ENCODE measurements at regions not wholly inside any gene's neighbourhood (a gene's known extent, or its start where the extent isn't known, plus 50 kb on each side); places are given as distances from the start of the nearest gene placed in this dataset.

DNA sequence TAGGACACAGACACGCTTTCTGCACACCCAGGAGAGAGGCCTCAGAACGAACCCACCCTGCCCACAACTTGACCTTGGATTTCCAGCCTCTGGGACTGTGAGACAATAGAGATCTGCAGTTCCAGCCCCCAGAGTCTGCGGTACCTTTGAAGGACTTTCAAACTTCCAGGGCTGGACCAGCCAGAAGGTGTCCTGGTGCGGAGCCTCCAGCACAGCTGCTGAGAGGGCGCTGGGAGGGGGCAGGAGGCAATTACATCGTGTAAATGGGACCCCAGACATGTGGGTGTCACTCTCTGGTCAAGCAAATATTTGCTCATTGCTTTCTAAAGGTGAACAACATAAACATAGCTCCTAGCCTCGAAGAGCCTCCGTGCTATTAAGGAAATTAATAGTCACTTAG is 58.7 kb upstream of the ACTRT2 start:
- H3K4me3 Mint-ChIP-seq: no peak overlapping the region
- no peaks in the 10 kb centered on the region for H3K27me3 Mint-ChIP-seq (ENCODE audit: low read depth)
- no peaks in the 10 kb centered on the region for H3K4me1 Mint-ChIP-seq (ENCODE audit: low read depth)
- peaks cover 8% of the 10 kb centered on the region for H3K9me3 Mint-ChIP-seq
- H3K36me3 Mint-ChIP-seq (ENCODE audit: low read depth): no peaks in the 10 kb centered on the region
- no peak overlapping the region for H3K27ac Mint-ChIP-seq

DNA sequence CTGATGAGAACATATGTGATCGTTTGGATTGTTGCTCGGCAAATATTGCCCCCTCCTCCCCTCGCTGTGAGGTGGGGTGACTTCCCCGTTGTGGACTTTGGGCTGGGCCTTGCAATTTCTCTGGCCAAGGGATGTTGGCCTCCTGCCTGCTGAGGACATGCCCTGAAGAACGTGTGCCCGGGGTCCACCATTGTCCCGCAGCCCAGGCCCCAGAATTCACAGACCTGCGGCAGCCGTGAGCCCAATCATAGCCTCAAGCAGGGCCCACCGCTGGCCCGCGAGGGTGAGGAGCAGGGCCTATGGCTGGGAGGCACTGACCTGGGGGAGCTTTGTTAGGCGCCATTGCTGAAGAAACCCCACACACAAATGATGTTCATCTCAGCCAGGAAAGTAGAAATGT is 58.3 kb upstream of the ACTRT2 start:
- Mint-ChIP-seq H3K9me3 (peaks cover 4% of the 10 kb centered on the region), H3K4me3 (no peak overlapping the region), H3K36me3 (ENCODE audit: low read depth) (no peaks in the 10 kb centered on the region), H3K4me1 (ENCODE audit: low read depth) (no peaks in the 10 kb centered on the region), H3K27me3 (ENCODE audit: low read depth) (no peaks in the 10 kb centered on the region), H3K27ac (no peak overlapping the region)

DNA sequence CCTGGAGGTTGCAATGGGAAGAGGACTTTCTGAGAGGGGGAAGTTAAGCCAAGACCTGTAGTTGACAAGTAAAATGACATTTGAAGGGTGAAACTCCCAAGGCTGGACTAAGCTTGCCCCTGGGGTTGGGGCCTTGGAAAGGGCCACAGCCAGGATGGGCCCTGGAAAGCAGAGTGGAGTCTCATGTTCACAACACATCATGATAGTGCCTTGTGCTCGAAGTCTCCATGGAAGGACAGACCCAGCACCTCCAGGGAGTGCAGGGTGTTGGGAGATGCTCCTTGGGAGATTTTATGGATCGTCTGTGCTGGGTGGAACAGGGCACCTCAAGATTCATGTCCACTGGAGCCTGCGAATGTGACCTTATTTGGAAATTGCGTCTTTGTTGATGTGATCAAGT is 55.6 kb upstream of the ACTRT2 start:
- no peak overlapping the region for H3K4me3 Mint-ChIP-seq
- no peaks in the 10 kb centered on the region for H3K9me3 Mint-ChIP-seq
- no peaks in the 10 kb centered on the region for H3K4me1 Mint-ChIP-seq (ENCODE audit: low read depth)
- H3K36me3 Mint-ChIP-seq (ENCODE audit: low read depth): no peaks in the 10 kb centered on the region
- H3K27me3 Mint-ChIP-seq (ENCODE audit: low read depth): no peaks in the 10 kb centered on the region
- H3K27ac Mint-ChIP-seq: no peak overlapping the region

DNA sequence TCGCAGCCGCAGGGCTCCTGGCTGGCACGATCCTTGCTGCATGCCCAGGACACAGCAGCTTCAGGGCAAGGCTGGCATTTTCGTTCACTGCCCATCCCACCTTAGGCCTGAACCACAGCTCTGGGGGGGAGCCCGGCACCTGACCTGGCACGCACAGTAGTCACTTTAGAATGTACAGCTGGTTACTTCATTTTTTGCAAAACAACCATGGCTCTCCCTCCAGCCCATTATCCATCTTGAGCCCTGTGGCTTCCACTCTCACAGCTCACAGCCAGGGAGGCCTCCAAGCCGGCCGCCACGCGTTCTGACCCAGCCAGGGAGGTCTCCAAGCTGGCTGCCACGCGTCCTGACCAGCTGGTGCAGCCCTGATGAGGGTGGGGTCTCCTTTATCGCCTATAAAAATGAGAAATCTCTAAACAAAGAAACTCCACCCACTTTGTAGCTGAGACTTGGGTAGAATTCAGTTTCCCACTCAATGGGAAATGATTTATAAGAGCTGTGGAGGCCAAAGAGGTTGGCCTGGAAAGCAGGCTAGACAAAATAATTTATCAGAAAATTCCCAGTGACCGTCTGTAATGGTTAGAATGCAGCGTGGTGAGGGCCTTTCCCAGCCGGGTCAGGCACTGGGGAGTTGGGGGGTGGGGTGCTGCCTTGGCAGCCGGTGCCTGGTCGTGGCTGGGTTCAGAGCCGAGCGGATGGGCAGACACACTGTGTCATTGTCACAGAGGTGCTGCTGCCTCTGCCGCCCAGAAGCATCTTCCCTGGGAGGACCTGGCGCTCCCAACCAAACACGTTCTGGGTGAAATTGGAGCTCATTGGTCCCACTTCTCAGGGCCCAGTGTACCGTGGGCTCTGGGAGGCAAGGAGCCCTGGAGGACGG is 54.6 kb upstream of the ACTRT2 start:
- Mint-ChIP-seq H3K4me3 (no peak overlapping the region), H3K36me3 (ENCODE audit: low read depth) (no peaks in the 10 kb centered on the region), H3K9me3 (no peaks in the 10 kb centered on the region), H3K4me1 (ENCODE audit: low read depth) (no peaks in the 10 kb centered on the region), H3K27ac (no peak overlapping the region), H3K27me3 (ENCODE audit: low read depth) (no peaks in the 10 kb centered on the region)

DNA sequence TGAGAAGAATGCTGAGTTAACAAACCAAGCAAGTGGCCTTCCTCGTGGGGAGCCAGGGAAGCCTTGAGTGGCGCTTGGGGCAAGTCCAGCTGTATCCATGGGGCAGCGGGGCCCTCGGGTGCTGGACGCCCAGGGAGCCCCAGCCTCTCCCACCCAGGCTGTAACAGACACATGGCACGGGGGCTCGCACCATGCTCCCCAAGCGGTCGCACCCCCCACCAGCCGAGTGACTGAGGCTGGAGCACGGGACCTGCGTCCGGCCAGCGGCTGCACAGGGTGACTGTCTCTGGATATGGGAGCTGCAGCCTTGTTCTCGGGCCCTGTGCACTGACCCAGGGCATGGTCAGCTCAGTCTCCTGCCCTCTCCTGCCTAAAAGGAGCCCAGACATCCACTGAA is 53.9 kb upstream of the ACTRT2 start:
- H3K9me3 Mint-ChIP-seq: no peaks in the 10 kb centered on the region
- no peaks in the 10 kb centered on the region for H3K4me1 Mint-ChIP-seq (ENCODE audit: low read depth)
- no peak overlapping the region for H3K27ac Mint-ChIP-seq
- no peaks in the 10 kb centered on the region for H3K27me3 Mint-ChIP-seq (ENCODE audit: low read depth)
- H3K36me3 Mint-ChIP-seq (ENCODE audit: low read depth): no peaks in the 10 kb centered on the region
- H3K4me3 Mint-ChIP-seq: no peak overlapping the region

DNA sequence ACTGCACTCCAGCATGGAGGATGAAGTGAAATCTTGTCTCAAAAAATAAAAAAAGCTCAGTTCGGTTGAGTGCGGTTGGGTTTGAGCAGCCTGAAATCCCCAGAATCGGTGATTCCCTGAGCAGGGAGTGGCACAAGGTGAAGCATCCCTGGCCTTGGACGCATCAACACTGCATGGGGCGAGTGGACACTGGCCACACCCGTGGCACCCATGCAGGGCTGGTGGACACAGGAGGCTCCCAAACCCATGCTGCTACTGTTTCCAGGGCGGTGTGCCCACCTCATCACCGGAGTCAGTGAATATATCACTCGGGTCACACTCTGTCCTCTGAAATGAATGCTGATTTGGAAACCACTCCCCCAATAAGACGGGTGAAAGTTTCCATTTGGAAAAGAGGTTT is 53.4 kb upstream of the ACTRT2 start:
- Mint-ChIP-seq H3K27me3 (ENCODE audit: low read depth) (no peaks in the 10 kb centered on the region), H3K27ac (no peak overlapping the region), H3K36me3 (ENCODE audit: low read depth) (no peaks in the 10 kb centered on the region), H3K4me3 (no peak overlapping the region), H3K4me1 (ENCODE audit: low read depth) (no peaks in the 10 kb centered on the region), H3K9me3 (no peaks in the 10 kb centered on the region)

DNA sequence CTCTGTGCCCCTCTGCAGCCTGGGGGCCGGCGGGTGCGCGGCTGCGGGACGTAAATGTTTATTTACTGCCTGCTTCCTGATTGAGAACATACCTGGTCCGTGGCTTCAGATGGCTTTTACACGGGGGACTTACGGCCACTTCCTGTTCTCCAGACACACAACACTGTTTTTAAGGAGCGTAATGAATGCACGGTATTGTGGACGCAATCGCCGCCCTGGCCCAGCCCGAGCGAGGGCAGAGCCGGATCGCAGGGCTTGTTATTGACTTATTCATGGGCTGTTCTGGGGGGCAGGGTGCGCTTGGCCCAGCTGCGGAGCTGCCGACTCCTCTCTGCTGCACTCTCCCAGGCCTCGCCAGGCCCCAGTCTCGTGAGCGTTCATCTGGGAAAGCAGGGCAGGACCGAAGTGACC is 52.8 kb upstream of the ACTRT2 start:
- no peak overlapping the region for H3K27ac Mint-ChIP-seq
- H3K36me3 Mint-ChIP-seq (ENCODE audit: low read depth): no peaks in the 10 kb centered on the region
- no peaks in the 10 kb centered on the region for H3K9me3 Mint-ChIP-seq
- H3K27me3 Mint-ChIP-seq (ENCODE audit: low read depth): no peaks in the 10 kb centered on the region
- no peaks in the 10 kb centered on the region for H3K4me1 Mint-ChIP-seq (ENCODE audit: low read depth)
- no peak overlapping the region for H3K4me3 Mint-ChIP-seq

DNA sequence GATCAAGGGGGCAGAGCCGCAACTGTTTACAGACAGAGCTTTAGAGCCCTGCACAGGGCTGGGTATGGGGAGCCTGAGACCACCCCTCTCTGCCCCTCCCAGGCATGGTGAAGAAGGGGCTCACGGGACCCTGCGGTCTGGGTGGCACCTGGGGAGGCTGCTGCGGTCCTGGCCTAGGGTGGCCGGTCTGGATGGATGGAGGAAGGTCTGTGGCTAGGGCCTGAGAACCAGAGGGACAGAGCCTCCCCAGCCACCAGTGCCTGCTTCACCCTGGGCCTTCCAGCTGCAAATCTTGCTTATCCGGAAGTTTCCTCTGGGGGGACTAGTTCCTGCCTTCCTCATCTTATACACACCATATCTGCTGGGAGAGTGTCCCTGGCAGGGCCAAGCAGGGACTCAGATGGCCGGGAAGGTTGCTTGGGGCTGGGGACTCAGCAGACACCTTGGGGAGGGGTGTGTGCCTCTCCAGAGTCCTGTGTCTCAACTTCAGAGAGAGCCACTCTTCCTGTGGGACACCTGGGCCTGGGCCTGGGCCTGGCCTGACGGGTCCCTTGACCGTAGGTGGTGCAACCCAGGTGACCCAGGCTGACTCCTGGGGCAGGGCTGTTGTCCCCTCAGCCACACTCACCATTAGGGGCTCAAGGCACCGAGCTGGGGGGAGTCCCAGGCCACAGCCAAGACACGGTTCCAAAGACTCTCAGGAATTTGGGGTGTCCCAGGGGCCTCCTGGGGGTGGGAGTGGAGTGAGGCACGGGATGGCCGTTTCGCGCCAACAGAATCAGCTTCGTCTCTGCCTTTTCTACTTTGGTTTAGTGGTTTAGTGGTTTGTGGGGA is 52.0 kb upstream of the ACTRT2 start:
- no peaks in the 10 kb centered on the region for H3K4me1 Mint-ChIP-seq (ENCODE audit: low read depth)
- H3K36me3 Mint-ChIP-seq (ENCODE audit: low read depth): no peaks in the 10 kb centered on the region
- H3K27ac Mint-ChIP-seq: no peak overlapping the region
- no peaks in the 10 kb centered on the region for H3K27me3 Mint-ChIP-seq (ENCODE audit: low read depth)
- H3K4me3 Mint-ChIP-seq: no peak overlapping the region
- no peaks in the 10 kb centered on the region for H3K9me3 Mint-ChIP-seq

DNA sequence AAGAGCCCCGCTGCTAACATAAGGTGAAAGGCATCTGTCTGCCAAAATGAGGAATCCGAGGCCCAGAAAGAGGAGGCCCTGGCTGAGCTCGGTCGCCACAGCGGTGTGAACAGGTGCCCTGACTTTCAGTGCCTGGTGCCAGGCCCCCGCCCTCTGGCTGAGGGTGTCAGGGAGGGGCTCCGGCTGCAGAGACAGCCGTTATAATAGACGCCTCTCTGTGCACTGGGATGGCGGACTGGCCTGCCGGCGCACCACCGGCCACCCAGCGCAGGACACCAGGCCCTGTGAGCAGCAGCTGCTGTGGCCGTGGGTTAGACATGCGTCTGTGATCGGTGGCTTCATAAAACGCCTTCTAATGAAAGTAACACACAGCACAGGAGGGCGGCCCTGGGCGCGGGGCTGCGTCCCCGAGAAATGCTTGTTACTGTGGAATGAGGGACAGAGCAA is 51.4 kb upstream of the ACTRT2 start:
- Mint-ChIP-seq H3K4me3 (no peak overlapping the region), H3K4me1 (ENCODE audit: low read depth) (no peaks in the 10 kb centered on the region), H3K27ac (no peak overlapping the region), H3K36me3 (ENCODE audit: low read depth) (no peaks in the 10 kb centered on the region), H3K27me3 (ENCODE audit: low read depth) (no peaks in the 10 kb centered on the region), H3K9me3 (no peaks in the 10 kb centered on the region)

DNA sequence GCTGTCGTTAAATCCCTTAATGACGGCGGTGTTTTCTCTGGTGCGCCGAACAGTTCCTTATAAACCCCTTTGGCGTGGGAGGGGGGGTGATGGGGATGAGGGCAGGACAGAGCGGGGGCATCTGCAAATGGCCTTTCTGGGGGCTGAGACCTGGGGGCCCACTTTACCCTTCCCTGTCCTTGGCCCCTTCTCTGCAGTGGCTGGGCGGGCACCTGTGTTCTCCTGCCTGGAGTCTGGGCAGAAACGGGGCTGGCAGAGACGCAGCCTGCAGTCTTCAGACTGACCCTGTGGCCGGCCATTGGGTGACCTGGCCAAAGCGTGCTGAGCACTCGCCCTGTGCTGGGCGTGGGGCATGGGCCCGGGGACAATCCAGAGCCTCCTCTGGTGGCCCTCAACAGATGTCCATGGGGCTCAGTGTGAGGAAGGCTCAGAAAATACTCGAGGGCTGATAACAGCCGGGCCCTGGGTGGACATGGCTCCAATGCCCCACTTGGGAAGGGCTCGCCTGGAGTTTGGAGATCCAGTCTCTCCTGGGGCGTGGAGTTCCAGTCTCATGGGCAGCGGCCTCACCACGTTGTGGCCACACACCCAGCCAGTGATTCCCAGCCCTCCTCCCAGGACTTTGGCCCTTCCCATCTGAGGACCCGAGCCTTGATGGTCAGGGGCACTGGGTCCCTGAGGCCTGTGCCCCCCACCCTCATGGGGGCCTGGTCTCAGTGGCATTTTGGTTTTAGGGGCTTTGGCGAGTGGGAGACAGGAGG is 50.8 kb upstream of the ACTRT2 start:
- Mint-ChIP-seq H3K27ac (no peak overlapping the region), H3K4me1 (ENCODE audit: low read depth) (no peaks in the 10 kb centered on the region), H3K27me3 (ENCODE audit: low read depth) (no peaks in the 10 kb centered on the region), H3K4me3 (no peak overlapping the region), H3K9me3 (no peaks in the 10 kb centered on the region), H3K36me3 (ENCODE audit: low read depth) (no peaks in the 10 kb centered on the region)

DNA sequence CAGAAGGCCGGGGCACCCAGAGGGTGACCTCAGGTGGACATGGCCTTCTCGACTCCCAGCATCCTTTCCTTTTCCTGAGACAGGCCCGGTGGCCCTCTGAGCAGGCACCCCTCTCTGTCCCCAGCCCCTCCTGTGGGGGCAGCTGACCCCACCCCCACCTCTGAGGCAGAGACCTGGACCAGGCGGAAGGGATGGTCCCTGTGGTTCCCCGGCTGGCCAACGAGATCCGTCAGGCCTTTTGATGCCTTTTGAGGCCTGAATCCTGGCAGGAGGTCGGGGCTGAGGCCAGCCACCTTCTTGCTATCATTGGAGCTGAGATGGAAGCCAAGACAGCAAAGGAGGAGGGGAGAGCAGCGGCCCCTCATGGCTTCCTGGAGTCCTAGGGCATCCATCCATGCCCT is 50.2 kb upstream of the ACTRT2 start:
- no peaks in the 10 kb centered on the region for H3K27me3 Mint-ChIP-seq (ENCODE audit: low read depth)
- no peaks in the 10 kb centered on the region for H3K9me3 Mint-ChIP-seq
- H3K4me1 Mint-ChIP-seq (ENCODE audit: low read depth): no peaks in the 10 kb centered on the region
- H3K4me3 Mint-ChIP-seq: no peak overlapping the region
- no peak overlapping the region for H3K27ac Mint-ChIP-seq
- no peaks in the 10 kb centered on the region for H3K36me3 Mint-ChIP-seq (ENCODE audit: low read depth)

Data from T-helper 1 cell treated with Interleukin-12 subunit alpha and Interleukin-12 subunit beta and Interleukin-4 antibody, amounts not matched to agents 30 μg/mL and 1 μg/mL, for 36 hours (primary cell).